ENCODE measurements at regions not wholly inside any gene's neighbourhood (a gene's known extent, or its start where the extent isn't known, plus 50 kb on each side); places are given as distances from the start of the nearest gene placed in this dataset.

GRCh38 chr10:113427236-113427735 lies 125.6 kb upstream of the HABP2 start:
- H3K36me3 ChIP-seq (ENCODE audit: insufficient read depth, low read length) = no peaks in the 10 kb centered on the region
- H3K9me3 ChIP-seq (ENCODE audit: low read length) = no peaks in the 10 kb centered on the region

GRCh38 chr10:113427811-113428558 lies 124.9 kb upstream of the HABP2 start:
- Histone ChIP-seq H3K4me3 (ENCODE audit: low read length) (no peak overlapping the region), H3K4me1 (ENCODE audit: insufficient read depth, low read length) (no peaks in the 10 kb centered on the region), H2AFZ (ENCODE audit: low read depth, low read length) (no peak overlapping the region), H3K27me3 (ENCODE audit: insufficient read depth, low read length) (no peaks in the 10 kb centered on the region), H3K36me3 (ENCODE audit: insufficient read depth, low read length) (no peaks in the 10 kb centered on the region), H3K9me3 (ENCODE audit: low read length) (no peaks in the 10 kb centered on the region)

More at GRCh38 chr10:113427236-113427735, 125.6 kb upstream of the HABP2 start:
- Histone ChIP-seq H3K27me3 (ENCODE audit: insufficient read depth, low read length) (no peaks in the 10 kb centered on the region), H3K4me1 (ENCODE audit: insufficient read depth, low read length) (no peaks in the 10 kb centered on the region), H2AFZ (ENCODE audit: low read depth, low read length) (no peak overlapping the region), H3K4me3 (ENCODE audit: low read length) (no peak overlapping the region)

- Histone ChIP-seq H3K9me3 (ENCODE audit: low read length) (no peaks in the 10 kb centered on the region), H2AFZ (ENCODE audit: low read depth, low read length) (no peak overlapping the region), H3K4me1 (ENCODE audit: insufficient read depth, low read length) (no peaks in the 10 kb centered on the region), H3K27me3 (ENCODE audit: insufficient read depth, low read length) (no peaks in the 10 kb centered on the region), H3K36me3 (ENCODE audit: insufficient read depth, low read length) (no peaks in the 10 kb centered on the region), H3K4me3 (ENCODE audit: low read length) (no peak overlapping the region)
Measured at GRCh38 chr10:113430634-113431397, 122.0 kb upstream of the HABP2 start.

- Histone ChIP-seq H3K4me3 (ENCODE audit: low read length) (no peak overlapping the region), H3K27me3 (ENCODE audit: insufficient read depth, low read length) (no peaks in the 10 kb centered on the region), H3K4me1 (ENCODE audit: insufficient read depth, low read length) (no peaks in the 10 kb centered on the region), H2AFZ (ENCODE audit: low read depth, low read length) (no peak overlapping the region), H3K9me3 (ENCODE audit: low read length) (no peaks in the 10 kb centered on the region), H3K36me3 (ENCODE audit: insufficient read depth, low read length) (no peaks in the 10 kb centered on the region)
Measured at GRCh38 chr10:113431398-113432160, 121.3 kb upstream of the HABP2 start.

GRCh38 chr10:113433711-113434110 lies 119.1 kb upstream of the HABP2 start:
- no peaks in the 10 kb centered on the region for H3K27me3 ChIP-seq (ENCODE audit: insufficient read depth, low read length)
- no peak overlapping the region for H2AFZ ChIP-seq (ENCODE audit: low read depth, low read length)
- H3K9me3 ChIP-seq (ENCODE audit: low read length) = no peaks in the 10 kb centered on the region
- no peaks in the 10 kb centered on the region for H3K4me1 ChIP-seq (ENCODE audit: insufficient read depth, low read length)
- H3K4me3 ChIP-seq (ENCODE audit: low read length) = no peak overlapping the region
- H3K36me3 ChIP-seq (ENCODE audit: insufficient read depth, low read length) = no peaks in the 10 kb centered on the region

- no peaks in the 10 kb centered on the region for H3K9me3 ChIP-seq (ENCODE audit: low read length)
Measured at GRCh38 chr10:113434315-113434714, 118.5 kb upstream of the HABP2 start.

GRCh38 chr10:113434950-113435349 lies 117.9 kb upstream of the HABP2 start:
- H2AFZ ChIP-seq (ENCODE audit: low read depth, low read length) = no peak overlapping the region
- H3K9me3 ChIP-seq (ENCODE audit: low read length) = no peaks in the 10 kb centered on the region
- H3K4me1 ChIP-seq (ENCODE audit: insufficient read depth, low read length) = no peaks in the 10 kb centered on the region
- H3K36me3 ChIP-seq (ENCODE audit: insufficient read depth, low read length) = no peaks in the 10 kb centered on the region
- no peak overlapping the region for H3K4me3 ChIP-seq (ENCODE audit: low read length)
- H3K27me3 ChIP-seq (ENCODE audit: insufficient read depth, low read length) = no peaks in the 10 kb centered on the region

More at GRCh38 chr10:113434315-113434714, 118.5 kb upstream of the HABP2 start:
- Histone ChIP-seq H2AFZ (ENCODE audit: low read depth, low read length) (no peak overlapping the region), H3K4me1 (ENCODE audit: insufficient read depth, low read length) (no peaks in the 10 kb centered on the region), H3K4me3 (ENCODE audit: low read length) (no peak overlapping the region), H3K36me3 (ENCODE audit: insufficient read depth, low read length) (no peaks in the 10 kb centered on the region), H3K27me3 (ENCODE audit: insufficient read depth, low read length) (no peaks in the 10 kb centered on the region)

GRCh38 chr10:113435881-113436280 lies 117.0 kb upstream of the HABP2 start:
- Histone ChIP-seq H3K36me3 (ENCODE audit: insufficient read depth, low read length) (no peaks in the 10 kb centered on the region), H3K4me1 (ENCODE audit: insufficient read depth, low read length) (no peaks in the 10 kb centered on the region), H3K27me3 (ENCODE audit: insufficient read depth, low read length) (no peaks in the 10 kb centered on the region), H3K9me3 (ENCODE audit: low read length) (no peaks in the 10 kb centered on the region), H3K4me3 (ENCODE audit: low read length) (no peak overlapping the region), H2AFZ (ENCODE audit: low read depth, low read length) (no peak overlapping the region)

GRCh38 chr10:113436851-113437250 lies 116.0 kb upstream of the HABP2 start:
- H3K4me3 ChIP-seq (ENCODE audit: low read length) = no peak overlapping the region
- no peaks in the 10 kb centered on the region for H3K9me3 ChIP-seq (ENCODE audit: low read length)
- no peaks in the 10 kb centered on the region for H3K4me1 ChIP-seq (ENCODE audit: insufficient read depth, low read length)
- H3K36me3 ChIP-seq (ENCODE audit: insufficient read depth, low read length) = no peaks in the 10 kb centered on the region
- H3K27me3 ChIP-seq (ENCODE audit: insufficient read depth, low read length) = no peaks in the 10 kb centered on the region
- no peak overlapping the region for H2AFZ ChIP-seq (ENCODE audit: low read depth, low read length)

GRCh38 chr10:113438652-113439051 lies 114.2 kb upstream of the HABP2 start:
- Histone ChIP-seq H3K36me3 (ENCODE audit: insufficient read depth, low read length) (no peaks in the 10 kb centered on the region), H3K27me3 (ENCODE audit: insufficient read depth, low read length) (no peaks in the 10 kb centered on the region), H2AFZ (ENCODE audit: low read depth, low read length) (no peak overlapping the region), H3K4me3 (ENCODE audit: low read length) (no peak overlapping the region), H3K9me3 (ENCODE audit: low read length) (no peaks in the 10 kb centered on the region), H3K4me1 (ENCODE audit: insufficient read depth, low read length) (no peaks in the 10 kb centered on the region)

GRCh38 chr10:113441220-113441619 lies 111.6 kb upstream of the HABP2 start:
- no peaks in the 10 kb centered on the region for H3K9me3 ChIP-seq (ENCODE audit: low read length)
- H3K27me3 ChIP-seq (ENCODE audit: insufficient read depth, low read length) = peaks cover 12% of the 10 kb centered on the region
- H3K4me1 ChIP-seq (ENCODE audit: insufficient read depth, low read length) = no peaks in the 10 kb centered on the region
- H3K36me3 ChIP-seq (ENCODE audit: insufficient read depth, low read length) = no peaks in the 10 kb centered on the region
- H3K4me3 ChIP-seq (ENCODE audit: low read length) = no peak overlapping the region
- no peak overlapping the region for H2AFZ ChIP-seq (ENCODE audit: low read depth, low read length)

GRCh38 chr10:113441686-113442270 lies 111.1 kb upstream of the HABP2 start:
- Histone ChIP-seq H2AFZ (ENCODE audit: low read depth, low read length) (no peak overlapping the region), H3K36me3 (ENCODE audit: insufficient read depth, low read length) (no peaks in the 10 kb centered on the region), H3K9me3 (ENCODE audit: low read length) (no peaks in the 10 kb centered on the region), H3K27me3 (ENCODE audit: insufficient read depth, low read length) (peaks cover 13% of the 10 kb centered on the region), H3K4me1 (ENCODE audit: insufficient read depth, low read length) (no peaks in the 10 kb centered on the region), H3K4me3 (ENCODE audit: low read length) (no peak overlapping the region)

All from neuron (in vitro differentiated cells).